Adrenal gland (tissue), 9 donors: ENCODE measurements at regions not wholly inside any gene's neighbourhood (a gene's known extent, or its start where the extent isn't known, plus 50 kb on each side); places are given as distances from the start of the nearest gene placed in this dataset.

Experiments
- DNase-seq, 7 donors: peaks; one replicate each; pipeline ENCODE4 v3.0.0-alpha.2; 2019 to 2020
- H3K27ac ChIP-seq, 5 donors: fragments of 200-600 bp; sonication (generic) in 4 of 5; 1 replicate in 3 of 5; 2 replicates in 2 of 5; pipeline versions ENCODE4 v1.5.1 to v1.8.0; 2016 to 2020; ENCODE audit warnings: mild to moderate bottlenecking in 1 of 5
- H3K27me3 ChIP-seq: fragments of 200-600 bp; 2 replicates; pipeline ENCODE4 v1.8.0; 2021
- H3K36me3 ChIP-seq, 2 donors: fragments of 200-600 bp; replicated peaks in 1 of 2; 1 replicate in 1 of 2; 2 replicates in 1 of 2; pipeline versions ENCODE4 v1.5.1 to v1.8.0; 2018 to 2022
- H3K4me1 ChIP-seq, 2 donors: fragments of 200-600 bp; replicated peaks in 1 of 2; 1 replicate in 1 of 2; 2 replicates in 1 of 2; pipeline versions ENCODE4 v1.5.1 to v1.8.0; 2018 to 2021
- H3K4me3 ChIP-seq, 4 donors: fragments of 200-600 bp; sonication (generic) in 3 of 4; one replicate each; pipeline ENCODE4 v1.5.1; 2016 to 2018
- H3K9me3 ChIP-seq, 3 donors: fragments of 200-600 bp; sonication (generic) in 1 of 3; replicated peaks in 1 of 3; 1 replicate in 2 of 3; 2 replicates in 1 of 3; pipeline versions ENCODE4 v1.5.1 to v1.8.0; 2016 to 2021
- CTCF ChIP-seq, 6 experiments: fragments of 450-650 bp in 4 of 6; fragments of 200-600 bp in 2 of 6; sonication (generic) in 1 of 6; IDR thresholded peaks; 1 replicate in 5 of 6; 2 replicates in 1 of 6; pipeline versions ENCODE4 v1.5.1 to v1.8.0; 2016 to 2021; ENCODE audit warnings: antibody characterized with exemption in 6 of 6, mild to moderate bottlenecking in 2 of 6, moderate library complexity in 1 of 6
- POLR2A ChIP-seq, 2 donors: fragments of 450-650 bp; IDR thresholded peaks; one replicate each; pipeline ENCODE4 v1.6.1; 2017; ENCODE audit warnings: antibody characterized with exemption in 2 of 2, mild to moderate bottlenecking in 2 of 2, moderate library complexity in 1 of 2
- WGBS, 4 donors: extraction: QIAGEN DNeasy Blood & Tissue Kit in 2 of 4; methylation state at CpG; one replicate each; pipeline versions ENCODE4 v1.1.5 to v1.1.7; 2013 to 2017; 5-methylcytosine and 5-hydroxymethylcytosine counted together
- intact Hi-C, 2 donors: fragments of 100-400 bp; cut with DNase I; formaldehyde crosslinking; loops; one replicate each; pipeline versions ENCODE4 v1.14.1 to v1.15.0; 2022 to 2023
- small RNA-seq, 2 donors: library from RNA; depleted of rRNA; stranded (forward); fragments of <200 nt; gene quantifications; one replicate each; pipeline ENCODE3, GENCODE V24; 2016
- donor health status: healthy with polysubstance abuse.
- donor health status: Bipolar disorder and iron deficiency.
- donor health status: DM: yes; HTN: yes; CAD: no.
- donor health status: DM: no; HTN: no; CAD: no.
- donor health status: DM: no; HTN: no; CAD: no.

GRCh38 chr2:163800951-163801381 lies 65.2 kb upstream of the FIGN start:
- peak in 1 of 7 donors; percentile 44 for DNase-seq
- 46 to 63% (median 54%) methylated on average over 3 of the region's 3 CpGs for WGBS, 4 donors
- Histone ChIP-seq H3K9me3 (no peaks in the 10 kb centered on the region), H3K4me1 (no peaks in the 10 kb centered on the region), H3K36me3 (no peaks in the 10 kb centered on the region), H3K27ac (no peak overlapping the region), H3K27me3 (no peaks in the 10 kb centered on the region), H3K4me3 (no peak overlapping the region)
- TF ChIP-seq POLR2A (IDR thresholded peaks at IDR 0.05) (no peak), CTCF (IDR thresholded peaks at IDR 0.05) (no peak)
- intact Hi-C loops, result no loop called here

GRCh38 chr2:163799807-163800206 lies 64.0 kb upstream of the FIGN start:
- Histone ChIP-seq H3K36me3 (no peaks in the 10 kb centered on the region), H3K4me3 (no peak overlapping the region), H3K27me3 (no peaks in the 10 kb centered on the region), H3K9me3 (no peaks in the 10 kb centered on the region), H3K4me1 (no peaks in the 10 kb centered on the region), H3K27ac (no peak overlapping the region)
- TF ChIP-seq POLR2A (IDR thresholded peaks at IDR 0.05) (no peak), CTCF (IDR thresholded peaks at IDR 0.05) (no peak)
- intact Hi-C loops, result no loop called here
- DNase-seq, result no peak
- 77 to 81% (median 80%) methylated on average over 2 of the region's 2 CpGs for WGBS, 4 donors

GRCh38 chr2:163794635-163795034 lies 58.8 kb upstream of the FIGN start:
- Histone ChIP-seq H3K36me3 (no peaks in the 10 kb centered on the region), H3K4me1 (no peaks in the 10 kb centered on the region), H3K27ac (no peak overlapping the region), H3K27me3 (no peaks in the 10 kb centered on the region), H3K4me3 (no peak overlapping the region), H3K9me3 (no peaks in the 10 kb centered on the region)
- TF ChIP-seq POLR2A (IDR thresholded peaks at IDR 0.05) (no peak), CTCF (IDR thresholded peaks at IDR 0.05) (no peak)
- DNase-seq, result peak in 2 of 7 donors; percentile 2 to 14
- intact Hi-C loops, result no loop called here

Small RNA genes lying in the stretch of these regions (small RNA-seq; reads per million reads assigned to genes)
- 0 reads per million in 2 donors for gene CYP2C56P
